Skeletal muscle satellite cell (primary cell): ENCODE measurements at regions not wholly inside any gene's neighbourhood (a gene's known extent, or its start where the extent isn't known, plus 50 kb on each side); places are given as distances from the start of the nearest gene placed in this dataset.

Experiments used
- H3K27me3 ChIP-seq: 2 replicates; pipeline ENCODE4 v1.7.0; 2013; ENCODE audit warnings: low read length; ENCODE audit not compliant: control insufficient read depth, insufficient read depth
- H3K36me3 ChIP-seq: 2 replicates; pipeline ENCODE4 v1.7.0; 2013; ENCODE audit warnings: mild to moderate bottlenecking, control low read depth, low read length; ENCODE audit not compliant: insufficient read depth
- H3K4me1 ChIP-seq: 2 replicates; pipeline ENCODE4 v1.7.0; 2013; ENCODE audit warnings: low read length; ENCODE audit not compliant: control insufficient read depth, insufficient read depth
- H3K4me2 ChIP-seq: 2 replicates; pipeline ENCODE4 v1.7.0; 2013; ENCODE audit warnings: mild to moderate bottlenecking, low read length
- H3K4me3 ChIP-seq: 2 replicates; pipeline ENCODE4 v1.7.0; 2013; ENCODE audit warnings: low read length
- H3K9ac ChIP-seq: 2 replicates; pipeline ENCODE4 v1.7.0; 2013; ENCODE audit warnings: mild to moderate bottlenecking, low read depth, low read length, moderate library complexity
- H3K9me3 ChIP-seq: replicated peaks from 2 replicates; pipeline ENCODE4 v1.7.0; 2013; ENCODE audit warnings: mild to moderate bottlenecking, control low read depth, low read length

DNA sequence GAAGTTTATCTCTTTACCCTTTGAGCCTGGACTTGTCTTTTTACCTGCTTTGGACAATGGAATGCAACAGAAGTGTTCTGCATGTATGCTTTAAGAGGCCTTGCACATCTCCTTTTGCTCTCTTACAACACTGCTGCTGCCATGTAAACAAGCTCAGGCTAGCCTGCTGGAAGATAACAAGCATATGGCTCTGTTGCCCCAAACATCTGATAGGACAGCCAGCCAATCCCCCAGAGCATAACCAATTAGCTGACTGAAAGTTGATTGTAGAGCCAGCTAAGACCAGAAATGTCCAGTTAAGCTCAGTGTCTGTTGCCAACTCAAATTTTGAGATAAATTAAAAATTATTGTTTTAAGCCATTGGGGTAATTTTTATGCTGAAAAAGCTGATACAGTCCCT lies 510.6 kb upstream of the CNKSR2 start:
- H3K27me3 ChIP-seq: no peaks in the 10 kb centered on the region
- no peaks in the 10 kb centered on the region for H3K4me1 ChIP-seq
- H3K36me3 ChIP-seq: no peaks in the 10 kb centered on the region
- H3K4me2 ChIP-seq: no peak overlapping the region
- no peak overlapping the region for H3K4me3 ChIP-seq
- H3K9ac ChIP-seq: no peak overlapping the region
- no peaks in the 10 kb centered on the region for H3K9me3 ChIP-seq

DNA sequence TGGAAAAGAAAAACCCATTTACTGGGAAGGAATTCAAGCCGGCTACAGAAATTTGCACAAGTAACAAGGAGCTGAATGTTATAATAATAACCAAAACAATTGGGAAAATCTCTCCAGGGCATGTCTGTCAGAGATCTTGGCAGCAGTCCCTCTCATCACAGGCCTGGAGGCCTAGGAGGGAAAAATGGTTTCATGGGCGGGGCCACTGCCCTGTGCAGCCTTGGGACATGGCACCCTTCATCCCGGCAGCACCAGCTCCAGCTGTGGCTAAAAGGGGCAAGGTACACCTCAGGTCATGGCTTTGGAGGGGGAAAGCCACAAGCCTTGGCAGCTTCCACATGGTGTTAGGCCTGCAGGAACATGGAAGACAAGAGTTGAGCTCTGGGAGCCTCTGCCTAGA lies 513.1 kb upstream of the CNKSR2 start:
- H3K36me3 ChIP-seq: no peaks in the 10 kb centered on the region
- H3K9me3 ChIP-seq: no peaks in the 10 kb centered on the region
- H3K4me3 ChIP-seq: no peak overlapping the region
- no peak overlapping the region for H3K9ac ChIP-seq
- no peaks in the 10 kb centered on the region for H3K27me3 ChIP-seq
- no peak overlapping the region for H3K4me2 ChIP-seq
- H3K4me1 ChIP-seq: peaks cover 7% of the 10 kb centered on the region

GRCh38 chrX:20857746-20858145 lies 516.5 kb upstream of the CNKSR2 start:
- peaks cover 7% of the 10 kb centered on the region for H3K4me1 ChIP-seq
- no peak overlapping the region for H3K9ac ChIP-seq
- H3K4me3 ChIP-seq: no peak overlapping the region
- no peaks in the 10 kb centered on the region for H3K27me3 ChIP-seq
- no peak overlapping the region for H3K4me2 ChIP-seq
- H3K9me3 ChIP-seq: no peaks in the 10 kb centered on the region
- H3K36me3 ChIP-seq: no peaks in the 10 kb centered on the region

GRCh38 chrX:20838477-20838876 lies 535.7 kb upstream of the CNKSR2 start:
- Histone ChIP-seq H3K9ac (no peak overlapping the region), H3K36me3 (no peaks in the 10 kb centered on the region), H3K4me2 (no peak overlapping the region), H3K27me3 (no peaks in the 10 kb centered on the region), H3K4me1 (no peaks in the 10 kb centered on the region), H3K9me3 (peaks cover 3% of the 10 kb centered on the region), H3K4me3 (no peak overlapping the region)

GRCh38 chrX:20829665-20830491 lies 544.3 kb upstream of the CNKSR2 start:
- peak overlapping the region; percentile 50 for H3K4me2 ChIP-seq
- H3K36me3 ChIP-seq: no peaks in the 10 kb centered on the region
- peak overlapping the region; percentile 45 for H3K4me3 ChIP-seq
- no peak overlapping the region for H3K9ac ChIP-seq
- no peaks in the 10 kb centered on the region for H3K9me3 ChIP-seq
- H3K4me1 ChIP-seq: peaks cover 9% of the 10 kb centered on the region
- H3K27me3 ChIP-seq: no peaks in the 10 kb centered on the region

DNA sequence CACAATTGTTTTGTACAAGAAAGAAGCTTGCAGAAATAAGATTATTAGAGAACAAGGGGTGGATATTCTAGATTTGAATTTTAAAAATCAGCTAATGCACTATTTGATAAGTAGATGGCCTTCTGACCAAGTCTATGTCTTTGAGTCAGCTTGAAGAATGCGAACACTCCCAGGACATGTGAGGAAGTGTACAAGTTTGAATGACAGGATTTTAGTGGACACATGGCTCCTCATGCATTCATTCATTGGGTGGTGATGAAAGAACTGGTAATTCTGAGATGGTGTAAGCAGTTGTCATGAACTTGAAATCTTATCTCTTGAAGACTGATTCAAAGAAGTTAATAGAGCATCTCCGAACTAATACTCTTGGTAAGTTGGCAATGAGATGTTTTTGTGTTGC lies 548.2 kb upstream of the CNKSR2 start:
- peaks cover 9% of the 10 kb centered on the region for H3K4me1 ChIP-seq
- no peak overlapping the region for H3K4me2 ChIP-seq
- H3K36me3 ChIP-seq: no peaks in the 10 kb centered on the region
- no peak overlapping the region for H3K9ac ChIP-seq
- no peak overlapping the region for H3K4me3 ChIP-seq
- no peaks in the 10 kb centered on the region for H3K9me3 ChIP-seq
- H3K27me3 ChIP-seq: no peaks in the 10 kb centered on the region

DNA sequence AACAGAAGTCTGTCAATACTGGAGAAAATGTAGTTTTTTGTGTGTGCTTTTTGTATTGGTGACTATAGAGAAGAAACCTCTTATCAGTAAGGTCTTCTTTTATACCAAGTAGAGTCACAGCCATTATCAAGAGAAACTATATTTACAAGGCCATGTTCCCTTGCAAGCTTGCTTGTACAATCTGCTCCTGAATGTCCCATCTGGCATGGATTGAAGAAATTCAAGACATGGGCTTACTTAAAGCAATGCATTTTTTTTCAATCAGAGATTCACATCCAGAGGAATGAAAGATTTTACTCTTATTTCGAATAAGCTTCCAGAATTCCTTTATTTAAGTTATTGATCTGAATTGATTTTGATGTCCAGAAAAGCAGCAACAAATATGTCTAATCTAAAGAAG lies 537.3 kb upstream of the RPS6KA3 start:
- Histone ChIP-seq H3K4me2 (no peak overlapping the region), H3K9me3 (no peaks in the 10 kb centered on the region), H3K36me3 (no peaks in the 10 kb centered on the region), H3K9ac (no peak overlapping the region), H3K27me3 (no peaks in the 10 kb centered on the region), H3K4me1 (no peaks in the 10 kb centered on the region), H3K4me3 (no peak overlapping the region)

- no peaks in the 10 kb centered on the region for H3K36me3 ChIP-seq
- H3K27me3 ChIP-seq: no peaks in the 10 kb centered on the region
- H3K9ac ChIP-seq: no peak overlapping the region
- no peak overlapping the region for H3K4me2 ChIP-seq
- no peaks in the 10 kb centered on the region for H3K4me1 ChIP-seq
- H3K9me3 ChIP-seq: no peaks in the 10 kb centered on the region
- no peak overlapping the region for H3K4me3 ChIP-seq
Measured at GRCh38 chrX:20802036-20802435, 535.3 kb upstream of the RPS6KA3 start.

GRCh38 chrX:20796450-20796849 lies 529.7 kb upstream of the RPS6KA3 start:
- no peak overlapping the region for H3K4me2 ChIP-seq
- no peaks in the 10 kb centered on the region for H3K4me1 ChIP-seq
- no peaks in the 10 kb centered on the region for H3K36me3 ChIP-seq
- no peaks in the 10 kb centered on the region for H3K27me3 ChIP-seq
- no peaks in the 10 kb centered on the region for H3K9me3 ChIP-seq
- H3K9ac ChIP-seq: no peak overlapping the region
- H3K4me3 ChIP-seq: no peak overlapping the region

DNA sequence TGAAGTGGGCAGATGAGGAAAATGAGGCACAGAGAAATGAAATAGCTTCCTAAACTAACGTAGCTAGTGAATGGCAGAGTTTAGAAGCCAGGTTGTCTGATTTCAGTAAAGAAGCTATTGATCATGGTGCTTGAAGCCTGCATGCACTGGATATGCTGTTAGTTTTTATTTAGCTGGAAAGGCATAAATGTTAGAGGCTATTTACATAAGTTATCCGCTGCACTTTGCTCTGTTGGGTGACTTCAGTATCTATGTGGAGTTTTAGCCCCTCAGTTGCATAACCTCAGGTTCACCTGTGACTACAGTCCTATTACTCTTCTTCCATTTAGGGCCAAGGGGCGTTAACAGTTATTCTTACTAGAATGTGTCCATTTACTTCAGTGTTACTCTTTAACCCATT lies 522.4 kb upstream of the RPS6KA3 start:
- H3K36me3 ChIP-seq: no peaks in the 10 kb centered on the region
- no peak overlapping the region for H3K4me2 ChIP-seq
- H3K4me1 ChIP-seq: no peaks in the 10 kb centered on the region
- no peaks in the 10 kb centered on the region for H3K9me3 ChIP-seq
- H3K27me3 ChIP-seq: no peaks in the 10 kb centered on the region
- H3K9ac ChIP-seq: no peak overlapping the region
- H3K4me3 ChIP-seq: no peak overlapping the region

DNA sequence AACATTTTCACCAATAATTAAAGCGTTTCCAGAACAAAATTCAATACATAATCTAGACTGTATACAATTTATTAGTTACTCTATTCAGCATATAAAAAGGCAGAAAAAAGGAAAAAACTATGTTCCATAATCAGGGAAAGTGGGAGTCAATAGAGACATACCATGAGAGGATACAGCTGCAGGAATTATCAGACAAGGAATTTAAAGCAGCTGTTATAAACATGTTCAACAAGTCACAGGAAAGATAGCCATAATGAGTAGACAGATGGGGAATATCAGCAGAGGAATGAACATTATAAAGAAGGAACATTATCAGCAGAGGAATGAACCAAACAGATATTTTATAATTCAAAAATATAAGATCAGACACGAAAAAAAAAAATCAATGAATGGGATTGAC lies 500.6 kb upstream of the RPS6KA3 start:
- no peaks in the 10 kb centered on the region for H3K27me3 ChIP-seq
- no peak overlapping the region for H3K4me2 ChIP-seq
- H3K36me3 ChIP-seq: no peaks in the 10 kb centered on the region
- H3K4me3 ChIP-seq: no peak overlapping the region
- no peaks in the 10 kb centered on the region for H3K9me3 ChIP-seq
- no peak overlapping the region for H3K9ac ChIP-seq
- no peaks in the 10 kb centered on the region for H3K4me1 ChIP-seq

DNA sequence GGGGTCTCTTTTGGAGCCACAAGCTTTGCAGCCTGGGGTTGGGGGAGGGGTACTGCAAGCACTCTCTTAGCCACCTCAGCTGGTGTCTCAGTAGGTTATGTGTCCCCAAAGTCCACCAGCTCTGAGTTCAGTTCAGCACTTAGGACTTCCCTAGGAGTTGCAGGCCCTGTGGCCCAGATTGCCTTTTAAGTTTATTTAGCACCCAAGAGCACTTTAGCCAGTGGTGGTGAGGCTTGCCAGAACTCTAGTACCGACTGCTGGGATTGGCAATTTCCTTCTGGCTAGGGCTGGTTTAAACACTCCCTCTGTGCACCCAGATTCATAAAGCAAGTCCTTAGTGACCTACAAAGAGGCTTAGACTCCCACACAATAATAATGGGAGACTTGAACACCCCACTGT lies 489.9 kb upstream of the RPS6KA3 start:
- H3K9ac ChIP-seq: no peak overlapping the region
- H3K27me3 ChIP-seq: no peaks in the 10 kb centered on the region
- no peak overlapping the region for H3K4me2 ChIP-seq
- H3K4me3 ChIP-seq: no peak overlapping the region
- no peaks in the 10 kb centered on the region for H3K36me3 ChIP-seq
- H3K4me1 ChIP-seq: no peaks in the 10 kb centered on the region
- H3K9me3 ChIP-seq: no peaks in the 10 kb centered on the region
